ENCODE measurements at regions not wholly inside any gene's neighbourhood (a gene's known extent, or its start where the extent isn't known, plus 50 kb on each side); places are given as distances from the start of the nearest gene placed in this dataset.

DNA sequence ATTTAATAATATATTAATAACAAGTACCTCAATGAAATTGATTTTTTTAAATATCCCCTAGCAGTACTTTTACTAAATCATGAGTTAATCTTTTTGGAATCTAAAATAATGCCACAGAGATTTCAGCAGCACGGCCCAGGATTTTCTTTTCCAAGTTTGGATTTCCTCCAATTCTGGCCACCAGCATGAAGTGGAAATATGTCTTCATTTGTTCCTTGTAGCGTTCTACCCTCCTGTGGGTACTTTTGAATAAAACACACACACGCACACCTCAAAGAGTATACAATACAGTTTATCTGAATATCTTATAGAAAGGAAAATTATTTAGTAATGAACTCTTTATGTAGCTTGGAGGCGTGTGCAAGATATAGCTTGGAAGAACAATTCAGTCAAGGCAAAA lies 125.1 kb upstream of the STT3B start:
- TF ChIP-seq, protein P1, sequence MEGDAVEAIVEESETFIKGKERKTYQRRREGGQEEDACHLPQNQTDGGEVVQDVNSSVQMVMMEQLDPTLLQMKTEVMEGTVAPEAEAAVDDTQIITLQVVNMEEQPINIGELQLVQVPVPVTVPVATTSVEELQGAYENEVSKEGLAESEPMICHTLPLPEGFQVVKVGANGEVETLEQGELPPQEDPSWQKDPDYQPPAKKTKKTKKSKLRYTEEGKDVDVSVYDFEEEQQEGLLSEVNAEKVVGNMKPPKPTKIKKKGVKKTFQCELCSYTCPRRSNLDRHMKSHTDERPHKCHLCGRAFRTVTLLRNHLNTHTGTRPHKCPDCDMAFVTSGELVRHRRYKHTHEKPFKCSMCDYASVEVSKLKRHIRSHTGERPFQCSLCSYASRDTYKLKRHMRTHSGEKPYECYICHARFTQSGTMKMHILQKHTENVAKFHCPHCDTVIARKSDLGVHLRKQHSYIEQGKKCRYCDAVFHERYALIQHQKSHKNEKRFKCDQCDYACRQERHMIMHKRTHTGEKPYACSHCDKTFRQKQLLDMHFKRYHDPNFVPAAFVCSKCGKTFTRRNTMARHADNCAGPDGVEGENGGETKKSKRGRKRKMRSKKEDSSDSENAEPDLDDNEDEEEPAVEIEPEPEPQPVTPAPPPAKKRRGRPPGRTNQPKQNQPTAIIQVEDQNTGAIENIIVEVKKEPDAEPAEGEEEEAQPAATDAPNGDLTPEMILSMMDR (IDR thresholded peaks at IDR 0.05; ENCODE audit: extremely low read depth in 1 of 2, insufficient read depth in 1 of 2, low read depth in 1 of 2, low read length in 2 of 2): no peak
- no peak for TF ChIP-seq POLR2AphosphoS5 (IDR thresholded peaks at IDR 0.05; ENCODE audit: insufficient read depth, low read depth, low read length)
- no peak for TF ChIP-seq FOS (IDR thresholded peaks at IDR 0.05; ENCODE audit: borderline replicate concordance, insufficient read depth, low read length)
- TF ChIP-seq POLR2A (IDR thresholded peaks at IDR 0.05; ENCODE audit: low read depth, low read length): no peak
- no peak for TF ChIP-seq EZH2 (IDR thresholded peaks at IDR 0.05; ENCODE audit: borderline replicate concordance, low read depth, low read length, severe bottlenecking)
- no peak for TF ChIP-seq GATA2 (IDR thresholded peaks at IDR 0.05; ENCODE audit: insufficient read depth, insufficient read length, low read depth, low read length)
- TF ChIP-seq, protein P2, sequence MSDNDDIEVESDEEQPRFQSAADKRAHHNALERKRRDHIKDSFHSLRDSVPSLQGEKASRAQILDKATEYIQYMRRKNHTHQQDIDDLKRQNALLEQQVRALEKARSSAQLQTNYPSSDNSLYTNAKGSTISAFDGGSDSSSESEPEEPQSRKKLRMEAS (IDR thresholded peaks at IDR 0.05; ENCODE audit: insufficient read depth, insufficient read length): no peak

All from endothelial cell of umbilical vein (primary cell).